HepG2 (cell line): ENCODE measurements at regions not wholly inside any gene's neighbourhood (a gene's known extent, or its start where the extent isn't known, plus 50 kb on each side); places are given as distances from the start of the nearest gene placed in this dataset.

Experiments used
- ATAC-seq: fragments of 200-7000 bp; cut with Tn5 transposase; 3 replicates; pipeline ENCODE4 v1.9.1; 2020; ENCODE audit warnings: mild to moderate bottlenecking, moderate library complexity
- BruUV-seq: library from RNA; stranded (reverse); fragments of 400-500 nt; replicated peaks from 2 replicates; lab custom pipeline; 2021; lab: Mats Ljungman, UMichigan
- CTCF ChIA-PET: fragments of 300-600 bp; formaldehyde crosslinking; extraction: SDS; loops from one replicate; lab custom pipeline; 2021; ENCODE audit warnings: low total read pairs, inconsistent platforms, low intra/inter-chr PET ratio; lab: Yijun Ruan, JAX
- POLR2A ChIA-PET: fragments of 350-600 bp; sonication (Branson Sonifier 250); formaldehyde crosslinking; loops from one replicate; lab custom pipeline; 2020; ENCODE audit warnings: antibody characterized with exemption, inconsistent platforms; lab: Yijun Ruan, JAX
- DNase-seq: peaks from one replicate; pipeline ENCODE4 v3.0.0-alpha.2; 2015; ENCODE audit warnings: low spot score
- FAIRE-seq: peaks from 3 replicates; lab custom pipeline; 2011; peaks lifted over from hg19 to GRCh38; lab: Jason Lieb, UNC
- H2AFZ ChIP-seq: one replicate; pipeline ENCODE4 v1.6.1; 2011; ENCODE audit warnings: low read length, inconsistent platforms
- H3K27ac ChIP-seq: fragments of 300-600 bp; 3 replicates; pipeline ENCODE4 v1.8.0; 2011; ENCODE audit warnings: mixed run types, mild to moderate bottlenecking, mixed read lengths, low read length, inconsistent platforms; ENCODE audit not compliant: insufficient read depth; ENCODE audit errors: extremely low read length
- H3K27me3 ChIP-seq, 2 experiments: fragments of 200-600 bp in 1 of 2; 2 replicates in 1 of 2; 3 replicates in 1 of 2; pipeline versions ENCODE4 v1.6.0 to v1.8.0; 2011; ENCODE audit warnings: low read length in 2 of 2, mild to moderate bottlenecking in 2 of 2, moderate library complexity in 2 of 2, inconsistent platforms in 1 of 2; ENCODE audit not compliant: insufficient read depth in 2 of 2, control insufficient read depth in 1 of 2
- H3K36me3 ChIP-seq, 2 experiments: fragments of 200-600 bp in 1 of 2; replicated peaks in 1 of 2; 2 replicates in 1 of 2; 3 replicates in 1 of 2; pipeline versions ENCODE4 v1.5.1 to v1.8.0; 2011; ENCODE audit warnings: low read length in 2 of 2, inconsistent platforms in 1 of 2; ENCODE audit not compliant: insufficient read depth in 2 of 2, control insufficient read depth in 1 of 2
- H3K4me1 ChIP-seq: 2 replicates; pipeline ENCODE4 v1.5.1; 2012; ENCODE audit warnings: low read length, inconsistent platforms; ENCODE audit not compliant: insufficient read depth
- H3K4me2 ChIP-seq: 2 replicates; pipeline ENCODE4 v1.6.0; 2011; ENCODE audit warnings: low read depth, low read length, inconsistent platforms
- H3K4me3 ChIP-seq, 3 experiments: fragments of 200-600 bp in 1 of 3; sonication (generic), shearing (Covaris generic) in 1 of 3; replicated peaks in 1 of 3; 2 replicates each; pipeline ENCODE4 v1.5.1; 2011 to 2016; ENCODE audit warnings: low read length in 3 of 3, inconsistent platforms in 2 of 3, low read depth in 2 of 3, mild to moderate bottlenecking in 2 of 3, control low read depth in 1 of 3, mixed read lengths in 1 of 3; ENCODE audit not compliant: insufficient read depth in 1 of 3
- H3K79me2 ChIP-seq: one replicate; pipeline ENCODE4 v1.6.1; 2011; ENCODE audit warnings: low read length, inconsistent platforms; ENCODE audit not compliant: insufficient read depth
- H3K9ac ChIP-seq: 2 replicates; pipeline ENCODE4 v1.6.0; 2011; ENCODE audit warnings: mild to moderate bottlenecking, low read depth, low read length, inconsistent platforms; ENCODE audit not compliant: insufficient read depth
- H3K9me3 ChIP-seq: 2 replicates; pipeline ENCODE4 v1.5.1; 2012; ENCODE audit warnings: mild to moderate bottlenecking, low read length
- H4K20me1 ChIP-seq: 2 replicates; pipeline ENCODE4 v1.6.0; 2011; ENCODE audit warnings: inconsistent platforms, mild to moderate bottlenecking, low read length, moderate library complexity; ENCODE audit not compliant: insufficient read depth
- ELF1 ChIP-seq: sonication (generic); formaldehyde crosslinking; IDR thresholded peaks from 2 replicates; pipeline ENCODE4 v1.4.0; 2020; ENCODE audit warnings: missing genetic modification reagents
- MBNL3 ChIP-seq: fragments of 250-450 bp; sonication (Bioruptor Pico); conservative IDR thresholded peaks from 2 replicates; pipeline ENCODE4 v1.8.0; 2022; ENCODE audit warnings: mild to moderate bottlenecking, inconsistent platforms
- MED13 ChIP-seq: sonication (generic); formaldehyde crosslinking; IDR thresholded peaks from 2 replicates; pipeline ENCODE4 v1.5.0; 2020; ENCODE audit warnings: missing genetic modification reagents
- MLLT10 ChIP-seq: sonication (generic); formaldehyde crosslinking; IDR thresholded peaks from 2 replicates; pipeline ENCODE4 v1.4.0; 2020; ENCODE audit warnings: missing genetic modification reagents
- ONECUT2 ChIP-seq: sonication (generic); formaldehyde crosslinking; IDR thresholded peaks from 2 replicates; pipeline ENCODE4 v1.4.0; 2020; ENCODE audit warnings: missing genetic modification reagents
- TARDBP ChIP-seq: sonication (generic); formaldehyde crosslinking; IDR thresholded peaks from 2 replicates; pipeline ENCODE4 v1.8.0; 2022; ENCODE audit warnings: mild to moderate bottlenecking, missing genetic modification reagents
- ZNF20 ChIP-seq: sonication (generic); formaldehyde crosslinking; IDR thresholded peaks from 2 replicates; pipeline ENCODE4 v1.4.0; 2020; ENCODE audit warnings: mild to moderate bottlenecking, moderate library complexity, missing genetic modification reagents
- in situ Hi-C: cut with HindIII; loops from 2 replicates; pipeline ENCODE4 v1.10.0; 2017; ENCODE audit warnings: low pct_unique_long_range_greater_than_20kb; ENCODE audit not compliant: extremely low pct_ligation_motif_present
- intact Hi-C: fragments of 100-400 bp; cut with micrococcal nuclease; formaldehyde crosslinking; loops from one replicate; pipeline ENCODE4 v1.10.0; 2022; ENCODE audit not compliant: unreplicated experiment
- TF ChIP-seq, protein P1 (sequence below): sonication (generic); formaldehyde crosslinking; IDR thresholded peaks from 2 replicates; pipeline ENCODE4 v1.5.0; 2020; ENCODE audit warnings: mild to moderate bottlenecking, missing genetic modification reagents, borderline replicate concordance
- TF ChIP-seq, protein P2 (sequence below): sonication (generic); formaldehyde crosslinking; IDR thresholded peaks from 2 replicates; pipeline ENCODE4 v1.4.0; 2020; ENCODE audit warnings: mild to moderate bottlenecking, missing genetic modification reagents
- TF ChIP-seq, protein P3 (sequence below): IDR thresholded peaks from 2 replicates; pipeline ENCODE4 v1.6.1; 2016; ENCODE audit warnings: mild to moderate bottlenecking
- TF ChIP-seq, protein P4 (sequence below): IDR thresholded peaks from 2 replicates; pipeline ENCODE4 v1.6.1; 2016; ENCODE audit warnings: low read depth, missing genetic modification reagents, missing compliant biosample characterization

DNA sequence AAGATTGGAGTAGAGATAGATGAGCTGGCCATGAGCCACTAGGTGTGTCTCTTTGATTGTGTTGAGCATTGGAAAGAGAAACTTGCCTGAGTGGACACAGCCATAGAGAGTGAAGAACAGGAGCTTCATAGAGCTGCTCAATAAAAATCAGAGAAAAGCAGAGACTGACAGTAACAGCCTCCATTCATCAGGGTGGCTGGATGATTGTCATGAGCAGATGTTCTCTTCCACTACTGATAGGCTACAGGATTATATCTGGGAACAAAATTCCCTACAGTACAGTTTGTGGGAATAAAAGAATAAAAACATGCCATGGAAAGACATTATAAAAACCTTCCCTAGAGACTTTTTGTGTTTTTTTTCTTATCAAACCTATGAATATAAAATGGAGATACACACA, 404.8 kb upstream of the ACVR2A start:
- DNase-seq: no peak
- H4K20me1 ChIP-seq: no peaks in the 10 kb centered on the region
- no peak overlapping the region for H3K4me2 ChIP-seq
- no peak for ATAC-seq
- H3K4me3 ChIP-seq: no peak overlapping the region
- no peak overlapping the region for H2AFZ ChIP-seq
- no peaks in the 10 kb centered on the region for H3K9me3 ChIP-seq
- intact Hi-C loops: no loop called here
- no peak overlapping the region for H3K9ac ChIP-seq
- ChIA-PET CTCF (no interaction called here), POLR2A (no interaction called here)
- no peaks in the 10 kb centered on the region; a peak in 1 of 5 replicates for H3K27me3 ChIP-seq
- H3K79me2 ChIP-seq: no peaks in the 10 kb centered on the region
- in situ Hi-C loops: no loop called here
- no peaks in the 10 kb centered on the region for H3K4me1 ChIP-seq
- no peak overlapping the region for H3K27ac ChIP-seq
- no peaks in the 10 kb centered on the region for H3K36me3 ChIP-seq
- no TSS peak for BruUV-seq
- FAIRE-seq: no peak
- TF ChIP-seq, protein P1, sequence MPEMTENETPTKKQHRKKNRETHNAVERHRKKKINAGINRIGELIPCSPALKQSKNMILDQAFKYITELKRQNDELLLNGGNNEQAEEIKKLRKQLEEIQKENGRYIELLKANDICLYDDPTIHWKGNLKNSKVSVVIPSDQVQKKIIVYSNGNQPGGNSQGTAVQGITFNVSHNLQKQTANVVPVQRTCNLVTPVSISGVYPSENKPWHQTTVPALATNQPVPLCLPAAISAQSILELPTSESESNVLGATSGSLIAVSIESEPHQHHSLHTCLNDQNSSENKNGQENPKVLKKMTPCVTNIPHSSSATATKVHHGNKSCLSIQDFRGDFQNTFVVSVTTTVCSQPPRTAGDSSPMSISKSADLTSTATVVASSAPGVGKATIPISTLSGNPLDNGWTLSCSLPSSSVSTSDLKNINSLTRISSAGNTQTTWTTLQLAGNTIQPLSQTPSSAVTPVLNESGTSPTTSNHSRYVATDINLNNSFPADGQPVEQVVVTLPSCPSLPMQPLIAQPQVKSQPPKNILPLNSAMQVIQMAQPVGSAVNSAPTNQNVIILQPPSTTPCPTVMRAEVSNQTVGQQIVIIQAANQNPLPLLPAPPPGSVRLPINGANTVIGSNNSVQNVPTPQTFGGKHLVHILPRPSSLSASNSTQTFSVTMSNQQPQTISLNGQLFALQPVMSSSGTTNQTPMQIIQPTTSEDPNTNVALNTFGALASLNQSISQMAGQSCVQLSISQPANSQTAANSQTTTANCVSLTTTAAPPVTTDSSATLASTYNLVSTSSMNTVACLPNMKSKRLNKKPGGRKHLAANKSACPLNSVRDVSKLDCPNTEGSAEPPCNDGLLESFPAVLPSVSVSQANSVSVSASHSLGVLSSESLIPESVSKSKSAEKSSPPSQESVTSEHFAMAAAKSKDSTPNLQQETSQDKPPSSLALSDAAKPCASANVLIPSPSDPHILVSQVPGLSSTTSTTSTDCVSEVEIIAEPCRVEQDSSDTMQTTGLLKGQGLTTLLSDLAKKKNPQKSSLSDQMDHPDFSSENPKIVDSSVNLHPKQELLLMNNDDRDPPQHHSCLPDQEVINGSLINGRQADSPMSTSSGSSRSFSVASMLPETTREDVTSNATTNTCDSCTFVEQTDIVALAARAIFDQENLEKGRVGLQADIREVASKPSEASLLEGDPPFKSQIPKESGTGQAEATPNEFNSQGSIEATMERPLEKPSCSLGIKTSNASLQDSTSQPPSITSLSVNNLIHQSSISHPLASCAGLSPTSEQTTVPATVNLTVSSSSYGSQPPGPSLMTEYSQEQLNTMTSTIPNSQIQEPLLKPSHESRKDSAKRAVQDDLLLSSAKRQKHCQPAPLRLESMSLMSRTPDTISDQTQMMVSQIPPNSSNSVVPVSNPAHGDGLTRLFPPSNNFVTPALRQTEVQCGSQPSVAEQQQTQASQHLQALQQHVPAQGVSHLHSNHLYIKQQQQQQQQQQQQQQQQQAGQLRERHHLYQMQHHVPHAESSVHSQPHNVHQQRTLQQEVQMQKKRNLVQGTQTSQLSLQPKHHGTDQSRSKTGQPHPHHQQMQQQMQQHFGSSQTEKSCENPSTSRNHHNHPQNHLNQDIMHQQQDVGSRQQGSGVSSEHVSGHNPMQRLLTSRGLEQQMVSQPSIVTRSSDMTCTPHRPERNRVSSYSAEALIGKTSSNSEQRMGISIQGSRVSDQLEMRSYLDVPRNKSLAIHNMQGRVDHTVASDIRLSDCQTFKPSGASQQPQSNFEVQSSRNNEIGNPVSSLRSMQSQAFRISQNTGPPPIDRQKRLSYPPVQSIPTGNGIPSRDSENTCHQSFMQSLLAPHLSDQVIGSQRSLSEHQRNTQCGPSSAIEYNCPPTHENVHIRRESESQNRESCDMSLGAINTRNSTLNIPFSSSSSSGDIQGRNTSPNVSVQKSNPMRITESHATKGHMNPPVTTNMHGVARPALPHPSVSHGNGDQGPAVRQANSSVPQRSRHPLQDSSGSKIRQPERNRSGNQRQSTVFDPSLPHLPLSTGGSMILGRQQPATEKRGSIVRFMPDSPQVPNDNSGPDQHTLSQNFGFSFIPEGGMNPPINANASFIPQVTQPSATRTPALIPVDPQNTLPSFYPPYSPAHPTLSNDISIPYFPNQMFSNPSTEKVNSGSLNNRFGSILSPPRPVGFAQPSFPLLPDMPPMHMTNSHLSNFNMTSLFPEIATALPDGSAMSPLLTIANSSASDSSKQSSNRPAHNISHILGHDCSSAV: no peak
- TF ChIP-seq TARDBP (no peak), MBNL3 (no peak), ZNF20 (no peak), MED13 (no peak), MLLT10 (CRISPR knock-in tag) (no peak), ELF1 (no peak), ONECUT2 (CRISPR knock-in tag) (no peak)
- TF ChIP-seq, protein P2, sequence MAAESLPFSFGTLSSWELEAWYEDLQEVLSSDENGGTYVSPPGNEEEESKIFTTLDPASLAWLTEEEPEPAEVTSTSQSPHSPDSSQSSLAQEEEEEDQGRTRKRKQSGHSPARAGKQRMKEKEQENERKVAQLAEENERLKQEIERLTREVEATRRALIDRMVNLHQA (CRISPR knock-in tag): no peak
- TF ChIP-seq, protein P3, sequence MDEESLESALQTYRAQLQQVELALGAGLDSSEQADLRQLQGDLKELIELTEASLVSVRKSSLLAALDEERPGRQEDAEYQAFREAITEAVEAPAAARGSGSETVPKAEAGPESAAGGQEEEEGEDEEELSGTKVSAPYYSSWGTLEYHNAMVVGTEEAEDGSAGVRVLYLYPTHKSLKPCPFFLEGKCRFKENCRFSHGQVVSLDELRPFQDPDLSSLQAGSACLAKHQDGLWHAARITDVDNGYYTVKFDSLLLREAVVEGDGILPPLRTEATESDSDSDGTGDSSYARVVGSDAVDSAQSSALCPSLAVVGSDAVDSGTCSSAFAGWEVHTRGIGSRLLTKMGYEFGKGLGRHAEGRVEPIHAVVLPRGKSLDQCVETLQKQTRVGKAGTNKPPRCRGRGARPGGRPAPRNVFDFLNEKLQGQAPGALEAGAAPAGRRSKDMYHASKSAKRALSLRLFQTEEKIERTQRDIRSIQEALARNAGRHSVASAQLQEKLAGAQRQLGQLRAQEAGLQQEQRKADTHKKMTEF (CRISPR knock-in tag): no peak
- TF ChIP-seq, protein P4, sequence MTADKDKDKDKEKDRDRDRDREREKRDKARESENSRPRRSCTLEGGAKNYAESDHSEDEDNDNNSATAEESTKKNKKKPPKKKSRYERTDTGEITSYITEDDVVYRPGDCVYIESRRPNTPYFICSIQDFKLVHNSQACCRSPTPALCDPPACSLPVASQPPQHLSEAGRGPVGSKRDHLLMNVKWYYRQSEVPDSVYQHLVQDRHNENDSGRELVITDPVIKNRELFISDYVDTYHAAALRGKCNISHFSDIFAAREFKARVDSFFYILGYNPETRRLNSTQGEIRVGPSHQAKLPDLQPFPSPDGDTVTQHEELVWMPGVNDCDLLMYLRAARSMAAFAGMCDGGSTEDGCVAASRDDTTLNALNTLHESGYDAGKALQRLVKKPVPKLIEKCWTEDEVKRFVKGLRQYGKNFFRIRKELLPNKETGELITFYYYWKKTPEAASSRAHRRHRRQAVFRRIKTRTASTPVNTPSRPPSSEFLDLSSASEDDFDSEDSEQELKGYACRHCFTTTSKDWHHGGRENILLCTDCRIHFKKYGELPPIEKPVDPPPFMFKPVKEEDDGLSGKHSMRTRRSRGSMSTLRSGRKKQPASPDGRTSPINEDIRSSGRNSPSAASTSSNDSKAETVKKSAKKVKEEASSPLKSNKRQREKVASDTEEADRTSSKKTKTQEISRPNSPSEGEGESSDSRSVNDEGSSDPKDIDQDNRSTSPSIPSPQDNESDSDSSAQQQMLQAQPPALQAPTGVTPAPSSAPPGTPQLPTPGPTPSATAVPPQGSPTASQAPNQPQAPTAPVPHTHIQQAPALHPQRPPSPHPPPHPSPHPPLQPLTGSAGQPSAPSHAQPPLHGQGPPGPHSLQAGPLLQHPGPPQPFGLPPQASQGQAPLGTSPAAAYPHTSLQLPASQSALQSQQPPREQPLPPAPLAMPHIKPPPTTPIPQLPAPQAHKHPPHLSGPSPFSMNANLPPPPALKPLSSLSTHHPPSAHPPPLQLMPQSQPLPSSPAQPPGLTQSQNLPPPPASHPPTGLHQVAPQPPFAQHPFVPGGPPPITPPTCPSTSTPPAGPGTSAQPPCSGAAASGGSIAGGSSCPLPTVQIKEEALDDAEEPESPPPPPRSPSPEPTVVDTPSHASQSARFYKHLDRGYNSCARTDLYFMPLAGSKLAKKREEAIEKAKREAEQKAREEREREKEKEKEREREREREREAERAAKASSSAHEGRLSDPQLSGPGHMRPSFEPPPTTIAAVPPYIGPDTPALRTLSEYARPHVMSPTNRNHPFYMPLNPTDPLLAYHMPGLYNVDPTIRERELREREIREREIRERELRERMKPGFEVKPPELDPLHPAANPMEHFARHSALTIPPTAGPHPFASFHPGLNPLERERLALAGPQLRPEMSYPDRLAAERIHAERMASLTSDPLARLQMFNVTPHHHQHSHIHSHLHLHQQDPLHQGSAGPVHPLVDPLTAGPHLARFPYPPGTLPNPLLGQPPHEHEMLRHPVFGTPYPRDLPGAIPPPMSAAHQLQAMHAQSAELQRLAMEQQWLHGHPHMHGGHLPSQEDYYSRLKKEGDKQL (CRISPR knock-in tag): no peak
